ENCODE measurements at regions not wholly inside any gene's neighbourhood (a gene's known extent, or its start where the extent isn't known, plus 50 kb on each side); places are given as distances from the start of the nearest gene placed in this dataset.
A peak's percentile ranks its signal among the peaks of the same experiment; 100 is the strongest.

- TF ChIP-seq KAT7 (CRISPR knock-in tag; IDR thresholded peaks at IDR 0.05; ENCODE audit: borderline replicate concordance) = no peak
Observed at GRCh38 chr4:128715616-128716015, 93.9 kb upstream of the JADE1 start (continued).

GRCh38 chr4:128711361-128711760, 98.1 kb upstream of the JADE1 start:
- H3K9me3 Mint-ChIP-seq = peaks cover 4% of the 10 kb centered on the region
- H3K4me1 Mint-ChIP-seq = peaks cover 24% of the 10 kb centered on the region
- H3K27ac Mint-ChIP-seq = no peak overlapping the region
- ChIA-PET POLR2A (no interaction called here), CTCF (no interaction called here)
- DNase-seq (ENCODE audit: low spot score) (no peak), ATAC-seq (no peak)
- H3K36me3 Mint-ChIP-seq = peaks cover 9% of the 10 kb centered on the region
- H3K27me3 Mint-ChIP-seq (ENCODE audit: low read depth) = no peaks in the 10 kb centered on the region
- no peak for TF ChIP-seq MYBL2 (CRISPR knock-in tag; IDR thresholded peaks at IDR 0.05)
- TF ChIP-seq HMGA2 (CRISPR knock-in tag; IDR thresholded peaks at IDR 0.05) = no peak
- no peak for TF ChIP-seq ATF3 (CRISPR knock-in tag; conservative IDR thresholded peaks at IDR 0.05)
- TF ChIP-seq TCF7 (CRISPR knock-in tag; IDR thresholded peaks at IDR 0.05; ENCODE audit: low read depth) = no peak
- TF ChIP-seq ELF4 (CRISPR knock-in tag; IDR thresholded peaks at IDR 0.05; ENCODE audit: low read depth) = no peak
- no peak for TF ChIP-seq EMX1 (CRISPR knock-in tag; IDR thresholded peaks at IDR 0.05)
- no peak for TF ChIP-seq ZBTB21 (CRISPR knock-in tag; IDR thresholded peaks at IDR 0.05; ENCODE audit: borderline replicate concordance)
- no peak for TF ChIP-seq MLX (CRISPR knock-in tag; IDR thresholded peaks at IDR 0.05)
- no peak for TF ChIP-seq CTCF (IDR thresholded peaks at IDR 0.05)
- H3K4me3 Mint-ChIP-seq = no peak overlapping the region

GRCh38 chr4:128709268-128709667, 100.2 kb upstream of the JADE1 start:
- ATAC-seq = peak; percentile 30; the same call in 1 of the 2 replicates
- POLR2A ChIA-PET = no interaction called here

More at GRCh38 chr4:128709268-128709667, 100.2 kb upstream of the JADE1 start:
- no peak for DNase-seq (ENCODE audit: low spot score)
- no peaks in the 10 kb centered on the region for H3K27me3 Mint-ChIP-seq (ENCODE audit: low read depth)
- CTCF ChIA-PET = interaction anchor here (1.2 kb wide), 1 partner anchor 255 kb away, joined by 9 read pairs; no protein-coding TSS in a partner anchor
- H3K4me1 Mint-ChIP-seq = peaks cover 24% of the 10 kb centered on the region
- H3K9me3 Mint-ChIP-seq = peaks cover 3% of the 10 kb centered on the region
- H3K4me3 Mint-ChIP-seq = no peak overlapping the region
- peak overlapping the region; percentile 63 for H3K27ac Mint-ChIP-seq
- H3K36me3 Mint-ChIP-seq = peaks cover 8% of the 10 kb centered on the region
- TF ChIP-seq HMGXB4 (CRISPR knock-in tag; IDR thresholded peaks at IDR 0.05) (no peak), USF1 (CRISPR knock-in tag; IDR thresholded peaks at IDR 0.05) (no peak), NFE2L1 (CRISPR knock-in tag; IDR thresholded peaks at IDR 0.05) (no peak), ZMAT4 (CRISPR knock-in tag; IDR thresholded peaks at IDR 0.05) (no peak), ATF6 (CRISPR knock-in tag; IDR thresholded peaks at IDR 0.05) (no peak), SMAD4 (CRISPR knock-in tag; IDR thresholded peaks at IDR 0.05) (no peak), ZNF425 (CRISPR knock-in tag; conservative IDR thresholded peaks at IDR 0.05) (no peak), NR2C2 (CRISPR knock-in tag; IDR thresholded peaks at IDR 0.05) (no peak)
